ENCODE measurements at regions not wholly inside any gene's neighbourhood (a gene's known extent, or its start where the extent isn't known, plus 50 kb on each side); places are given as distances from the start of the nearest gene placed in this dataset.

DNA sequence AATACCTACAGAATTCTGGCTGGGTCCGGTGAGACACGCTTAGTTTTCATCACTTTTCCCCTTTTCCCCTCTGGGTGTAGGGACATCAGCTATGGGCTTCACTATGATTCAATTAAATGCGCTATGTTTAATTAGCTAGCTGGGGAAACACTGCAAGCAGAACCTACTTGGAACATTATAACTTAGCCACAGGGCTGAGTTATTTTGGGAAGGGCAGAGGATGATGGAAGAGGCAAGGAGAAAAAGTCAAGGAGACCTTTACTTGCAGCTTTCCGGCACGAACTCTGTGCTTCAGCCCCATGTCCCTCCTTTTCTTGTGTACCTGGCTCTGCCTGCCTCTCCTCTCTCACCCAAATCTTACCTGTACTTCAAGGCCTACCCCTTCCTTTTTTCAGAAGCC lies 62.8 kb downstream of the KIF4B start:
- Histone ChIP-seq H3K27me3 (ENCODE audit: low read length) (no peaks in the 10 kb centered on the region), H3K9me3 (ENCODE audit: insufficient read depth, low read length) (no peaks in the 10 kb centered on the region), H3K79me2 (ENCODE audit: insufficient read depth, low read length) (no peaks in the 10 kb centered on the region), H3K4me2 (ENCODE audit: low read depth, low read length, poor library complexity, severe bottlenecking) (no peak overlapping the region), H3K4me3 (ENCODE audit: insufficient read depth, low read length, poor library complexity, severe bottlenecking) (no peak overlapping the region), H3K36me3 (ENCODE audit: low read length) (no peaks in the 10 kb centered on the region), H2AFZ (ENCODE audit: low read depth, low read length, severe bottlenecking) (no peak overlapping the region), H4K20me1 (ENCODE audit: low read depth, low read length) (no peaks in the 10 kb centered on the region), H3K9ac (ENCODE audit: low read length) (no peak overlapping the region), H3K27ac (ENCODE audit: low read depth, low read length) (no peak overlapping the region), H3F3A (ENCODE audit: insufficient read depth) (no peaks in the 10 kb centered on the region), H3K9me2 (replicated peaks; ENCODE audit: insufficient read depth, low read length) (no peaks in the 10 kb centered on the region)
- no peak for TF ChIP-seq EZH2phosphoT487 (conservative IDR thresholded peaks at IDR 0.05; ENCODE audit: low read length)
- TF ChIP-seq, protein P1, sequence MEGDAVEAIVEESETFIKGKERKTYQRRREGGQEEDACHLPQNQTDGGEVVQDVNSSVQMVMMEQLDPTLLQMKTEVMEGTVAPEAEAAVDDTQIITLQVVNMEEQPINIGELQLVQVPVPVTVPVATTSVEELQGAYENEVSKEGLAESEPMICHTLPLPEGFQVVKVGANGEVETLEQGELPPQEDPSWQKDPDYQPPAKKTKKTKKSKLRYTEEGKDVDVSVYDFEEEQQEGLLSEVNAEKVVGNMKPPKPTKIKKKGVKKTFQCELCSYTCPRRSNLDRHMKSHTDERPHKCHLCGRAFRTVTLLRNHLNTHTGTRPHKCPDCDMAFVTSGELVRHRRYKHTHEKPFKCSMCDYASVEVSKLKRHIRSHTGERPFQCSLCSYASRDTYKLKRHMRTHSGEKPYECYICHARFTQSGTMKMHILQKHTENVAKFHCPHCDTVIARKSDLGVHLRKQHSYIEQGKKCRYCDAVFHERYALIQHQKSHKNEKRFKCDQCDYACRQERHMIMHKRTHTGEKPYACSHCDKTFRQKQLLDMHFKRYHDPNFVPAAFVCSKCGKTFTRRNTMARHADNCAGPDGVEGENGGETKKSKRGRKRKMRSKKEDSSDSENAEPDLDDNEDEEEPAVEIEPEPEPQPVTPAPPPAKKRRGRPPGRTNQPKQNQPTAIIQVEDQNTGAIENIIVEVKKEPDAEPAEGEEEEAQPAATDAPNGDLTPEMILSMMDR (IDR thresholded peaks at IDR 0.05; ENCODE audit: insufficient read depth, low read length, poor library complexity, severe bottlenecking): no peak

- no peak overlapping the region for H3K27ac ChIP-seq (ENCODE audit: low read depth, low read length)
- H3K9ac ChIP-seq (ENCODE audit: low read length): no peak overlapping the region
- no peaks in the 10 kb centered on the region for H3K9me3 ChIP-seq (ENCODE audit: insufficient read depth, low read length)
- H3K9me2 ChIP-seq (replicated peaks; ENCODE audit: insufficient read depth, low read length): no peaks in the 10 kb centered on the region
- no peaks in the 10 kb centered on the region for H3K36me3 ChIP-seq (ENCODE audit: low read length)
- H3K4me3 ChIP-seq (ENCODE audit: insufficient read depth, low read length, poor library complexity, severe bottlenecking): no peak overlapping the region
- no peak overlapping the region for H3K4me2 ChIP-seq (ENCODE audit: low read depth, low read length, poor library complexity, severe bottlenecking)
- no peaks in the 10 kb centered on the region for H4K20me1 ChIP-seq (ENCODE audit: low read depth, low read length)
- no peak overlapping the region for H2AFZ ChIP-seq (ENCODE audit: low read depth, low read length, severe bottlenecking)
- no peak for TF ChIP-seq EZH2phosphoT487 (conservative IDR thresholded peaks at IDR 0.05; ENCODE audit: low read length)
- TF ChIP-seq, protein P1 (IDR thresholded peaks at IDR 0.05; ENCODE audit: insufficient read depth, low read length, poor library complexity, severe bottlenecking): no peak
- H3K79me2 ChIP-seq (ENCODE audit: insufficient read depth, low read length): no peaks in the 10 kb centered on the region
- H3F3A ChIP-seq (ENCODE audit: insufficient read depth): no peaks in the 10 kb centered on the region
- H3K27me3 ChIP-seq (ENCODE audit: low read length): no peaks in the 10 kb centered on the region
Observed at GRCh38 chr5:155079698-155080097, 66.1 kb downstream of the KIF4B start.

- H3K9me2 ChIP-seq (replicated peaks; ENCODE audit: insufficient read depth, low read length): no peaks in the 10 kb centered on the region
- H3K9ac ChIP-seq (ENCODE audit: low read length): no peak overlapping the region
- no peaks in the 10 kb centered on the region for H4K20me1 ChIP-seq (ENCODE audit: low read depth, low read length)
- H2AFZ ChIP-seq (ENCODE audit: low read depth, low read length, severe bottlenecking): no peak overlapping the region
- H3K4me3 ChIP-seq (ENCODE audit: insufficient read depth, low read length, poor library complexity, severe bottlenecking): no peak overlapping the region
- no peaks in the 10 kb centered on the region for H3K36me3 ChIP-seq (ENCODE audit: low read length)
- H3K27ac ChIP-seq (ENCODE audit: low read depth, low read length): no peak overlapping the region
- H3K27me3 ChIP-seq (ENCODE audit: low read length): no peaks in the 10 kb centered on the region
- H3K79me2 ChIP-seq (ENCODE audit: insufficient read depth, low read length): no peaks in the 10 kb centered on the region
- no peak overlapping the region for H3K4me2 ChIP-seq (ENCODE audit: low read depth, low read length, poor library complexity, severe bottlenecking)
- no peaks in the 10 kb centered on the region for H3F3A ChIP-seq (ENCODE audit: insufficient read depth)
- no peaks in the 10 kb centered on the region for H3K9me3 ChIP-seq (ENCODE audit: insufficient read depth, low read length)
- no peak for TF ChIP-seq EZH2phosphoT487 (conservative IDR thresholded peaks at IDR 0.05; ENCODE audit: low read length)
- TF ChIP-seq, protein P1 (IDR thresholded peaks at IDR 0.05; ENCODE audit: insufficient read depth, low read length, poor library complexity, severe bottlenecking): no peak
Observed at GRCh38 chr5:155080721-155081120, 67.2 kb downstream of the KIF4B start.
